ENCODE measurements at regions not wholly inside any gene's neighbourhood (a gene's known extent, or its start where the extent isn't known, plus 50 kb on each side); places are given as distances from the start of the nearest gene placed in this dataset.

- DNase-seq: no peak
Observed at GRCh38 chr18:73961804-73962203, 185.8 kb downstream of the FBXO15 start.

- DNase-seq: no peak
Observed at GRCh38 chr18:73959352-73959751, 188.3 kb downstream of the FBXO15 start.

- DNase-seq: no peak
Observed at GRCh38 chr18:73954268-73954667, 193.4 kb downstream of the FBXO15 start.

GRCh38 chr18:73952296-73952946 is 195.2 kb downstream of the FBXO15 start:
- DNase-seq: no peak

- no peak for DNase-seq
Observed at GRCh38 chr18:73950116-73950700, 197.4 kb downstream of the FBXO15 start.

- no peak for DNase-seq
Observed at GRCh38 chr18:73948497-73948896, 199.1 kb downstream of the FBXO15 start.

GRCh38 chr18:73948084-73948483 is 199.6 kb downstream of the FBXO15 start:
- DNase-seq: no peak

- DNase-seq: no peak
Observed at GRCh38 chr18:73947180-73947921, 200.3 kb downstream of the FBXO15 start.

GRCh38 chr18:73945130-73945792 is 202.4 kb downstream of the FBXO15 start:
- no peak for DNase-seq

- no peak for DNase-seq
Observed at GRCh38 chr18:73944715-73945114, 202.9 kb downstream of the FBXO15 start.

- DNase-seq: no peak
Observed at GRCh38 chr18:73943763-73944162, 203.9 kb downstream of the FBXO15 start.

GRCh38 chr18:73942956-73943355 is 204.7 kb downstream of the FBXO15 start:
- DNase-seq: no peak

GRCh38 chr18:73942081-73942625 is 205.5 kb downstream of the FBXO15 start:
- no peak for DNase-seq

GRCh38 chr18:73940721-73941120 is 206.9 kb downstream of the FBXO15 start:
- no peak for DNase-seq

- DNase-seq: no peak
Observed at GRCh38 chr18:73939391-73939790, 208.2 kb downstream of the FBXO15 start.

- no peak for DNase-seq
Observed at GRCh38 chr18:73933685-73934084, 213.9 kb downstream of the FBXO15 start.

GRCh38 chr18:73932976-73933375 is 214.7 kb downstream of the FBXO15 start:
- no peak for DNase-seq

- DNase-seq: no peak
Observed at GRCh38 chr18:73927496-73927895, 220.1 kb downstream of the FBXO15 start.

- DNase-seq: no peak
Observed at GRCh38 chr18:73924836-73925235, 222.8 kb downstream of the FBXO15 start.

GRCh38 chr18:73924307-73924706 is 223.3 kb downstream of the FBXO15 start:
- no peak for DNase-seq

- no peak for DNase-seq
Observed at GRCh38 chr18:73923866-73924265, 223.8 kb downstream of the FBXO15 start.

- no peak for DNase-seq
Observed at GRCh38 chr18:73920033-73920432, 227.6 kb downstream of the FBXO15 start.

GRCh38 chr18:73918816-73919215 is 228.8 kb downstream of the FBXO15 start:
- DNase-seq: no peak
